ENCODE measurements at regions not wholly inside any gene's neighbourhood (a gene's known extent, or its start where the extent isn't known, plus 50 kb on each side); places are given as distances from the start of the nearest gene placed in this dataset.

DNA sequence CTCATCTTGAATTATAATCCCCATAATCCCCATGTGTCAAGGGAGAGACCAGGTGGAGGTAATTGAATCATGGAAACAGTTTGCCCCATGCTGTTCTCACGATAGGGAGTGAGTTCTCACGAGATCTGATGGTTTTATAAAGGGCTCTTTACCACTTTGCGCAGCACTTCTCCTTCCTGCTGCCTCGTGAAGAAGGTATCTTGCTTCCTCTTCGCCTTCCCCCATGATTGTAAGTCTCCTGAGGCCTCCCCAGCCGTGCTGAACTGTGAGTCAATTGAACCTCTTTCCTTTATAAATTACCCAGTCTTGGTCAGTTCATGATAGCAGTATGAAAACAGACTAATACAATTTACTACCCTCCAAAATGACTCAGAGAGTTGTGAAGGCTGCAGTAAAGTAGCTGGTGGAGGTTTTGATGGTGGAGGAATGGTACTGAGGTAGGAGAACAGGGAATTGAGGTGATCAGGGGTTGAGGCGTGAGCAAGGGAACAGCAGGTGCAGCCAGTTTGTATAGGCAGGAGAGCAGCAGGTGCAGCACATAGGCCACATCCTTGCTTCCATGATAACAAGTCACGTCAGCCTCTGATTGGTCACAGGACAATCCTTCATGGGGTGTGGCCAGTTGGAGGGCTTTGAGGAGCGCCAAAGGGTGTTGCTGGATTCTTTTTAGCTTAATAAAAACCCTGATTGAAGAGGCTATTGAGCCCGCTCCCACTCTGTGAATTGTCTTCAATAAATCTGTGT lies 150.0 kb downstream of the CDC5L start:
- H3K27me3 ChIP-seq, result no peaks in the 10 kb centered on the region
- no peaks in the 10 kb centered on the region for H3K4me1 ChIP-seq
- H3K9me3 ChIP-seq, result no peaks in the 10 kb centered on the region
- no peak for TF ChIP-seq POLR2AphosphoS5 (IDR thresholded peaks at IDR 0.05; ENCODE audit: insufficient read depth in 1 of 2, low read depth in 1 of 2)
- TF ChIP-seq POLR2A (IDR thresholded peaks at IDR 0.05), result no peak
- no peak for TF ChIP-seq CTCF (IDR thresholded peaks at IDR 0.05)
- no peaks in the 10 kb centered on the region for H3K36me3 ChIP-seq
- DNase-seq (ENCODE audit: extremely low spot score in 2 of 2), result peak in 1 of 2 donors; percentile 65
- H3K4me3 ChIP-seq, result no peak overlapping the region
- intact Hi-C loops (cut with DNase I), result no loop called here
- no peak overlapping the region for H3K27ac ChIP-seq

GRCh38 chr6:44538131-44538806 lies 150.8 kb downstream of the CDC5L start:
- TF ChIP-seq CTCF (IDR thresholded peaks at IDR 0.05), result no peak
- TF ChIP-seq POLR2A (IDR thresholded peaks at IDR 0.05), result no peak
- TF ChIP-seq POLR2AphosphoS5 (IDR thresholded peaks at IDR 0.05; ENCODE audit: insufficient read depth in 1 of 2, low read depth in 1 of 2), result no peak

GRCh38 chr6:44538807-44539201 lies 151.3 kb downstream of the CDC5L start:
- TF ChIP-seq POLR2AphosphoS5 (IDR thresholded peaks at IDR 0.05; ENCODE audit: insufficient read depth in 1 of 2, low read depth in 1 of 2), result no peak
- no peak for TF ChIP-seq CTCF (IDR thresholded peaks at IDR 0.05)
- TF ChIP-seq POLR2A (IDR thresholded peaks at IDR 0.05), result no peak

More at GRCh38 chr6:44538131-44538806, 150.8 kb downstream of the CDC5L start:
- H3K36me3 ChIP-seq, result no peaks in the 10 kb centered on the region
- H3K4me1 ChIP-seq, result no peaks in the 10 kb centered on the region
- intact Hi-C loops (cut with DNase I), result no loop called here
- H3K4me3 ChIP-seq, result no peak overlapping the region
- no peak overlapping the region for H3K27ac ChIP-seq
- H3K27me3 ChIP-seq, result no peaks in the 10 kb centered on the region
- DNase-seq (ENCODE audit: extremely low spot score in 2 of 2), result peak in 1 of 2 donors; percentile 49
- no peaks in the 10 kb centered on the region for H3K9me3 ChIP-seq

DNA sequence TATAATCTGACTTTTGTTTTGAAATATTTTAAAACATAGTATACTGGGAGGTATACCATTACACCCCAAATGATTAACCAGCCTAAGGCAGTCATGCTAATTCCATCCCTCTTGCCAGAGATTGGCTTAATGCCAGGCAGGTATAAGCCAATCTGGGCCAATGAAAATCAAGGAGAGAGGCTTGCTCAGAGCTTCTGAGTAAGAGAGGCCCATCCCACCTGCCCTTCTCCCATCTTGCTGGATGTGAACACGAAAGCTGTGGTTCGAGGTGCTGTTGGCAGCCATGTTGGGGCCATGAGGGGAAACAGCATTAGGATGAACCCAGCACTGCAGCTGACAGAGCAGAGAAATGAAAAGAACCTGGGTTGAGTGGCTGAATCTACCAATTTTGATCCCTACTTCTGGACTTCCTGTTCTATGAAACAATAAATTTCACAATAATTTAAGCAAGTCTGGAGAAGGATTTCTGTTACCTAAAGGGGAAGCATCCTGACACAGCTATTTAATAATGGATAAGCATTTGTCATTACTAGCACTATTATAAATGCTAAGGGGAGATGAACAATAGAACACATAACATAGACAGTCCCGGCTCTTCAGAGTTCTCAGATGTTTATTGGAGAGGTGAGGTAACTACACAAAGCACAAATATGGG lies 152.3 kb downstream of the CDC5L start:
- Histone ChIP-seq H3K36me3 (no peaks in the 10 kb centered on the region), H3K27me3 (no peaks in the 10 kb centered on the region), H3K27ac (no peak overlapping the region), H3K4me1 (no peaks in the 10 kb centered on the region), H3K9me3 (no peaks in the 10 kb centered on the region), H3K4me3 (no peak overlapping the region)
- TF ChIP-seq CTCF (IDR thresholded peaks at IDR 0.05), result no peak
- no peak for TF ChIP-seq POLR2AphosphoS5 (IDR thresholded peaks at IDR 0.05; ENCODE audit: insufficient read depth in 1 of 2, low read depth in 1 of 2)
- TF ChIP-seq POLR2A (IDR thresholded peaks at IDR 0.05), result no peak
- peak; percentile 67 to 70 for DNase-seq (ENCODE audit: extremely low spot score in 2 of 2)
- intact Hi-C loops (cut with DNase I), result no loop called here

More at GRCh38 chr6:44538807-44539201, 151.3 kb downstream of the CDC5L start:
- H3K27ac ChIP-seq, result no peak overlapping the region
- intact Hi-C loops (cut with DNase I), result no loop called here
- H3K4me3 ChIP-seq, result no peak overlapping the region
- no peaks in the 10 kb centered on the region for H3K4me1 ChIP-seq
- H3K27me3 ChIP-seq, result no peaks in the 10 kb centered on the region
- peak in 1 of 2 donors; percentile 29 for DNase-seq (ENCODE audit: extremely low spot score in 2 of 2)
- no peaks in the 10 kb centered on the region for H3K9me3 ChIP-seq
- no peaks in the 10 kb centered on the region for H3K36me3 ChIP-seq

All from vagina (tissue), 2 donors.